GM12872 (cell line): ENCODE measurements at regions not wholly inside any gene's neighbourhood (a gene's known extent, or its start where the extent isn't known, plus 50 kb on each side); places are given as distances from the start of the nearest gene placed in this dataset.

ENCODE experiments used
- CTCF ChIP-seq: IDR thresholded peaks from 3 replicates; pipeline ENCODE4 v1.5.1; 2011; ENCODE audit warnings: low read depth, mild to moderate bottlenecking, low read length, moderate library complexity; ENCODE audit not compliant: insufficient read depth

- no peak for TF ChIP-seq CTCF
Measured at GRCh38 chr4:122229857-122230256, 77.7 kb downstream of the BLTP1 start.

GRCh38 chr4:122232633-122233032 lies 80.5 kb downstream of the BLTP1 start:
- TF ChIP-seq CTCF: no peak

GRCh38 chr4:122234686-122235085 lies 82.6 kb downstream of the BLTP1 start:
- TF ChIP-seq CTCF: no peak

GRCh38 chr4:122243785-122244184 lies 91.7 kb downstream of the BLTP1 start:
- TF ChIP-seq CTCF: no peak

GRCh38 chr4:122244764-122245163 lies 92.6 kb downstream of the BLTP1 start:
- TF ChIP-seq CTCF: no peak

- TF ChIP-seq CTCF: no peak
Measured at GRCh38 chr4:122246551-122246950, 94.4 kb downstream of the BLTP1 start.

- TF ChIP-seq CTCF: no peak
Measured at GRCh38 chr4:122249357-122249756, 97.2 kb downstream of the BLTP1 start.

- TF ChIP-seq CTCF: no peak
Measured at GRCh38 chr4:122252584-122252983, 100.5 kb downstream of the BLTP1 start.
